Endothelial cell of umbilical vein (primary cell): ENCODE measurements at regions not wholly inside any gene's neighbourhood (a gene's known extent, or its start where the extent isn't known, plus 50 kb on each side); places are given as distances from the start of the nearest gene placed in this dataset.

Experiments
- BruUV-seq: library from RNA; stranded (reverse); fragments of 400-500 nt; replicated peaks from 2 replicates; lab custom pipeline; 2021; lab: Mats Ljungman, UMichigan
- CTCF ChIA-PET: fragments of 300-600, 350-600 bp; sonication (Branson Sonifier 250); formaldehyde crosslinking; loops from one replicate; lab custom pipeline; 2021; ENCODE audit warnings: antibody characterized with exemption, inconsistent platforms; lab: Charles Lee
- POLR2A ChIA-PET: fragments of 300-600, 350-600 bp; sonication (Branson Sonifier 250); formaldehyde crosslinking; loops from one replicate; lab custom pipeline; 2021; ENCODE audit warnings: antibody characterized with exemption, inconsistent platforms; lab: Charles Lee
- DNase-seq: peaks from one replicate; pipeline ENCODE4 v3.0.0-alpha.2; 2011; ENCODE audit warnings: low read depth, low spot score
- FAIRE-seq: peaks from 2 replicates; lab custom pipeline; 2011; peaks lifted over from hg19 to GRCh38; lab: Jason Lieb, UNC
- H2AFZ ChIP-seq: 2 replicates; pipeline ENCODE4 v1.6.0; 2012; ENCODE audit warnings: low read depth, low read length, control low read depth, inconsistent platforms
- H3K27ac ChIP-seq: 2 replicates; pipeline ENCODE4 v1.5.1; 2011; ENCODE audit warnings: low read depth, mild to moderate bottlenecking, control low read depth, low read length, moderate library complexity; ENCODE audit not compliant: insufficient read depth
- H3K27me3 ChIP-seq, 2 experiments: 2 replicates each; pipeline versions ENCODE4 v1.6.0 to v1.6.1; 2011; ENCODE audit warnings: low read length in 2 of 2, mixed read lengths in 1 of 2; ENCODE audit not compliant: control insufficient read depth in 2 of 2, insufficient read depth in 2 of 2
- H3K36me3 ChIP-seq, 2 experiments: 2 replicates in 1 of 2; 3 replicates in 1 of 2; pipeline ENCODE4 v1.5.1; 2011; ENCODE audit warnings: low read length in 2 of 2, mild to moderate bottlenecking in 1 of 2, moderate library complexity in 1 of 2; ENCODE audit not compliant: control insufficient read depth in 2 of 2, insufficient read depth in 2 of 2; ENCODE audit errors: extremely low read depth in 1 of 2
- H3K4me1 ChIP-seq: 3 replicates; pipeline ENCODE4 v1.5.1; 2011; ENCODE audit warnings: mild to moderate bottlenecking, low read length; ENCODE audit not compliant: control insufficient read depth, insufficient read depth; ENCODE audit errors: extremely low read depth
- H3K4me2 ChIP-seq: 2 replicates; pipeline ENCODE4 v1.6.1; 2011; ENCODE audit warnings: low read length, control low read depth, mixed read lengths; ENCODE audit not compliant: insufficient read depth
- H3K4me3 ChIP-seq, 3 experiments: fragments of 200-600 bp in 1 of 3; sonication (generic), shearing (Covaris generic) in 1 of 3; replicated peaks in 1 of 3; 2 replicates each; pipeline ENCODE4 v1.5.1; 2011 to 2016; ENCODE audit warnings: control low read depth in 3 of 3, low read length in 3 of 3, mild to moderate bottlenecking in 2 of 3, inconsistent platforms in 1 of 3, low read depth in 1 of 3, moderate library complexity in 1 of 3; ENCODE audit not compliant: insufficient read depth in 1 of 3
- H3K79me2 ChIP-seq: 2 replicates; pipeline ENCODE4 v1.6.0; 2012; ENCODE audit warnings: low read length, inconsistent platforms; ENCODE audit not compliant: control insufficient read depth, insufficient read depth
- H3K9ac ChIP-seq: replicated peaks from 2 replicates; pipeline ENCODE3; 2011; ENCODE audit warnings: low read length, control low read depth; ENCODE audit not compliant: insufficient read depth; ENCODE audit errors: extremely low read depth
- H3K9me1 ChIP-seq: replicated peaks from 3 replicates; pipeline ENCODE4 v1.6.0; 2011; ENCODE audit warnings: mild to moderate bottlenecking, low read length; ENCODE audit not compliant: control insufficient read depth, insufficient read depth; ENCODE audit errors: extremely low read depth
- H3K9me3 ChIP-seq: replicated peaks from 2 replicates; pipeline ENCODE4 v1.5.1; 2012; ENCODE audit warnings: low read length, inconsistent platforms; ENCODE audit not compliant: control insufficient read depth, insufficient read depth
- H4K20me1 ChIP-seq: replicated peaks from 2 replicates; pipeline ENCODE3; 2011; ENCODE audit warnings: mild to moderate bottlenecking, low read length; ENCODE audit not compliant: control insufficient read depth, insufficient read depth; ENCODE audit errors: extremely low read depth
- EZH2 ChIP-seq: IDR thresholded peaks from 2 replicates; pipeline ENCODE4 v1.6.1; 2012; ENCODE audit warnings: borderline replicate concordance, low read depth, mild to moderate bottlenecking, moderate library complexity, low read length, inconsistent platforms; ENCODE audit not compliant: severe bottlenecking
- FOS ChIP-seq: IDR thresholded peaks from 2 replicates; pipeline ENCODE4 v1.6.1; 2011; ENCODE audit warnings: mild to moderate bottlenecking, low read length, moderate library complexity, borderline replicate concordance; ENCODE audit not compliant: insufficient read depth
- GATA2 ChIP-seq: IDR thresholded peaks from 2 replicates; pipeline ENCODE4 v1.7.0; 2011; ENCODE audit warnings: low read depth, mild to moderate bottlenecking, moderate library complexity, mixed read lengths, low read length; ENCODE audit not compliant: insufficient read length, insufficient read depth
- JUN ChIP-seq: IDR thresholded peaks from 2 replicates; pipeline ENCODE4 v1.6.1; 2011; ENCODE audit warnings: borderline replicate concordance, low read depth; ENCODE audit not compliant: insufficient read length, insufficient read depth
- MYC ChIP-seq: IDR thresholded peaks from one replicate; pipeline ENCODE4 v1.6.1; 2011; ENCODE audit warnings: mild to moderate bottlenecking, low read depth, low read length
- POLR2A ChIP-seq: IDR thresholded peaks from 2 replicates; pipeline ENCODE4 v1.6.1; 2012; ENCODE audit warnings: low read depth, mild to moderate bottlenecking, control low read depth, low read length
- POLR2AphosphoS5 ChIP-seq: IDR thresholded peaks from 2 replicates; pipeline ENCODE4 v1.6.1; 2012; ENCODE audit warnings: low read depth, mild to moderate bottlenecking, control low read depth, low read length, moderate library complexity; ENCODE audit not compliant: insufficient read depth
- dilution Hi-C: fragments of 300-500 bp; cut with MboI; formaldehyde crosslinking; loops from one replicate; pipeline ENCODE4 v1.15.0; 2019; ENCODE audit warnings: low sequenced_read_pairs; ENCODE audit not compliant: extremely low pct_ligation_motif_present
- intact Hi-C: fragments of 100-400 bp; cut with micrococcal nuclease; formaldehyde crosslinking; loops from one replicate; pipeline ENCODE4 v1.10.0; 2022
- TF ChIP-seq, protein P1 (sequence below), 2 donors: IDR thresholded peaks; 1 replicate in 1 of 2; 2 replicates in 1 of 2; pipeline ENCODE4 v1.5.1; 2011; ENCODE audit warnings: low read length in 2 of 2, mild to moderate bottlenecking in 2 of 2, moderate library complexity in 2 of 2, control low read depth in 1 of 2, inconsistent platforms in 1 of 2, low read depth in 1 of 2; ENCODE audit not compliant: insufficient read depth in 1 of 2; ENCODE audit errors: extremely low read depth in 1 of 2
- TF ChIP-seq, protein P2 (sequence below): IDR thresholded peaks from 2 replicates; pipeline ENCODE4 v1.6.1; 2011; ENCODE audit not compliant: insufficient read depth, insufficient read length

DNA sequence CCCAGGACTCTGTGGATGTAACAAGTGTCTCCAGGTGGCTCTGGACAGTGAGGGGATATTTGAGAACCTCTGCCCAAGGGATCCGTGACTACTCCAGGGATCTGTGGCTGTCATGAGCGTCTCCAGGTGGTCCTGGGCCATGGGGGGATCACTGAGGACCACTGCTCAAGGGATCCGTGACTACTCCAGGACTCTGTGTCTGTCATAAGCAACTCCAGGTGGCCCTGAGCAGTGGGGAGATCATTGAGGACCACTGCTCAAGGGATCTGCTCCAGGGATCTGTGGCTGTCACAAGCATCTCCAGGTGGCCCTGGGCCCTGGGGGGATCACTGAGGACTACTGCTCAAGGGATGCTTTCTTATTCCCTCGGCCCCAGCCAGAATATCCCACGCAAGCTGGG is 133.2 kb upstream of the ADARB2 start:
- CTCF ChIA-PET = no interaction called here
- Histone ChIP-seq H3K9me3 (peaks cover 5% of the 10 kb centered on the region), H2AFZ (no peak overlapping the region), H3K27me3 (no peaks in the 10 kb centered on the region), H4K20me1 (no peaks in the 10 kb centered on the region), H3K4me3 (no peak overlapping the region), H3K9ac (no peak overlapping the region), H3K36me3 (no peaks in the 10 kb centered on the region), H3K9me1 (no peaks in the 10 kb centered on the region), H3K27ac (no peak overlapping the region), H3K79me2 (no peaks in the 10 kb centered on the region), H3K4me2 (no peak overlapping the region), H3K4me1 (no peaks in the 10 kb centered on the region)
- intact Hi-C loops (no loop called here), dilution Hi-C loops (no loop called here)
- TF ChIP-seq FOS (no peak), POLR2AphosphoS5 (no peak), EZH2 (no peak), MYC (no peak), JUN (no peak), POLR2A (no peak), GATA2 (no peak)
- TF ChIP-seq, protein P1, sequence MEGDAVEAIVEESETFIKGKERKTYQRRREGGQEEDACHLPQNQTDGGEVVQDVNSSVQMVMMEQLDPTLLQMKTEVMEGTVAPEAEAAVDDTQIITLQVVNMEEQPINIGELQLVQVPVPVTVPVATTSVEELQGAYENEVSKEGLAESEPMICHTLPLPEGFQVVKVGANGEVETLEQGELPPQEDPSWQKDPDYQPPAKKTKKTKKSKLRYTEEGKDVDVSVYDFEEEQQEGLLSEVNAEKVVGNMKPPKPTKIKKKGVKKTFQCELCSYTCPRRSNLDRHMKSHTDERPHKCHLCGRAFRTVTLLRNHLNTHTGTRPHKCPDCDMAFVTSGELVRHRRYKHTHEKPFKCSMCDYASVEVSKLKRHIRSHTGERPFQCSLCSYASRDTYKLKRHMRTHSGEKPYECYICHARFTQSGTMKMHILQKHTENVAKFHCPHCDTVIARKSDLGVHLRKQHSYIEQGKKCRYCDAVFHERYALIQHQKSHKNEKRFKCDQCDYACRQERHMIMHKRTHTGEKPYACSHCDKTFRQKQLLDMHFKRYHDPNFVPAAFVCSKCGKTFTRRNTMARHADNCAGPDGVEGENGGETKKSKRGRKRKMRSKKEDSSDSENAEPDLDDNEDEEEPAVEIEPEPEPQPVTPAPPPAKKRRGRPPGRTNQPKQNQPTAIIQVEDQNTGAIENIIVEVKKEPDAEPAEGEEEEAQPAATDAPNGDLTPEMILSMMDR (IDR thresholded peaks at IDR 0.05; ENCODE audit: extremely low read depth in 1 of 2, insufficient read depth in 1 of 2, low read depth in 1 of 2, low read length in 2 of 2) = no peak
- TF ChIP-seq, protein P2, sequence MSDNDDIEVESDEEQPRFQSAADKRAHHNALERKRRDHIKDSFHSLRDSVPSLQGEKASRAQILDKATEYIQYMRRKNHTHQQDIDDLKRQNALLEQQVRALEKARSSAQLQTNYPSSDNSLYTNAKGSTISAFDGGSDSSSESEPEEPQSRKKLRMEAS = no peak
- POLR2A ChIA-PET = no interaction called here
- FAIRE-seq = no peak
- no TSS peak for BruUV-seq
- DNase-seq = no peak
